ENCODE measurements at regions not wholly inside any gene's neighbourhood (a gene's known extent, or its start where the extent isn't known, plus 50 kb on each side); places are given as distances from the start of the nearest gene placed in this dataset.

GRCh38 chr3:34934660-34935059 is 704.7 kb upstream of the ARPP21 start:
- H3K4me3 ChIP-seq (ENCODE audit: low read depth, low read length) = no peak overlapping the region
- H3K36me3 ChIP-seq (ENCODE audit: insufficient read depth, low read length) = no peaks in the 10 kb centered on the region
- H3K4me1 ChIP-seq (ENCODE audit: control insufficient read depth, insufficient read depth, low read length, unreplicated experiment) = no peaks in the 10 kb centered on the region
- no peak overlapping the region for H2AFZ ChIP-seq (ENCODE audit: low read length, unreplicated experiment)
- no peaks in the 10 kb centered on the region for H3K79me2 ChIP-seq (ENCODE audit: control insufficient read depth, insufficient read depth, low read length, unreplicated experiment)
- H3K27ac ChIP-seq (ENCODE audit: low read depth, low read length) = no peak overlapping the region
- H3K27me3 ChIP-seq (ENCODE audit: insufficient read depth, low read length) = no peaks in the 10 kb centered on the region

DNA sequence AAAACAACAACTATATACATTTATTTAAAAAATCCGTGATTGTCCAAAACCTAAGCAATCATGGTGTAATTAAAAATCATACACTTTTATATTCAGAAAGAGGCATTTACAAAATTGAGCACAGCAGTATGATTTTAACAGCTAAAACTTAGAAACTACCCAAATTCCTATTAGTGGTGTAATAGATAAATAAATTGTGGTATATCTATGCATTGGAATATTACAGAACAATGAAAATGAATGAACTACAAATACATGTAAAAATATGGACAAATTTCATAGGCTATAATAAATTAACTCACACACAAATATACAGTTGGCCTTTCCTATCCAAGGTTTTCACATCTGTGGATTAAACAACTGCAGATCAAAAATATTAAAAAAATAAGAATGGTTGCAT is 700.5 kb upstream of the ARPP21 start:
- Histone ChIP-seq H3K4me3 (ENCODE audit: low read depth, low read length) (no peak overlapping the region), H2AFZ (ENCODE audit: low read length, unreplicated experiment) (no peak overlapping the region), H3K36me3 (ENCODE audit: insufficient read depth, low read length) (no peaks in the 10 kb centered on the region), H3K27ac (ENCODE audit: low read depth, low read length) (no peak overlapping the region), H3K4me1 (ENCODE audit: control insufficient read depth, insufficient read depth, low read length, unreplicated experiment) (no peaks in the 10 kb centered on the region), H3K27me3 (ENCODE audit: insufficient read depth, low read length) (no peaks in the 10 kb centered on the region), H3K79me2 (ENCODE audit: control insufficient read depth, insufficient read depth, low read length, unreplicated experiment) (no peaks in the 10 kb centered on the region)

DNA sequence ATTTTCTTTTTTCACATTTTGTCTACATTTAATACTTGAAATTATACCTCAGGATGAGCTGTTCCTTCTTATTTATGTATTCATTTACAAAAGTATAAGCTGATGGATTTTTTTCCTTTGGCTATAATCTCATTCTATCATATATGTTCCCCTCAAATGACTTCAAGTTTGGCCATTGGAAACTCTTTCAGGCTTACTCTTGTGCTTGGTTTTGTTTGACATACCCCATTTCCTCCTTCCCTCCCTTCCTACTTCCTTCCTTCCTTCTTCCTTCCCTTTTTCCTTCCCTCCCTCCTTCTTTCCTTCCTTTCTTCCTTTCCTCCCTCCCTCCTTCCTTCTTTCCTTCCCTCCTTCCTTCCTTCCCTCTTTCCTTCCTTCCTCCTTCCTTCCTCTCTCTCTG is 697.1 kb upstream of the ARPP21 start:
- Histone ChIP-seq H2AFZ (ENCODE audit: low read length, unreplicated experiment) (no peak overlapping the region), H3K27ac (ENCODE audit: low read depth, low read length) (no peak overlapping the region), H3K4me1 (ENCODE audit: control insufficient read depth, insufficient read depth, low read length, unreplicated experiment) (no peaks in the 10 kb centered on the region), H3K36me3 (ENCODE audit: insufficient read depth, low read length) (no peaks in the 10 kb centered on the region), H3K4me3 (ENCODE audit: low read depth, low read length) (no peak overlapping the region), H3K27me3 (ENCODE audit: insufficient read depth, low read length) (no peaks in the 10 kb centered on the region), H3K79me2 (ENCODE audit: control insufficient read depth, insufficient read depth, low read length, unreplicated experiment) (no peaks in the 10 kb centered on the region)

GRCh38 chr3:34947834-34948233 is 691.5 kb upstream of the ARPP21 start:
- no peaks in the 10 kb centered on the region for H3K79me2 ChIP-seq (ENCODE audit: control insufficient read depth, insufficient read depth, low read length, unreplicated experiment)
- no peaks in the 10 kb centered on the region for H3K4me1 ChIP-seq (ENCODE audit: control insufficient read depth, insufficient read depth, low read length, unreplicated experiment)
- no peaks in the 10 kb centered on the region for H3K27me3 ChIP-seq (ENCODE audit: insufficient read depth, low read length)
- H2AFZ ChIP-seq (ENCODE audit: low read length, unreplicated experiment) = no peak overlapping the region
- no peak overlapping the region for H3K4me3 ChIP-seq (ENCODE audit: low read depth, low read length)
- H3K27ac ChIP-seq (ENCODE audit: low read depth, low read length) = no peak overlapping the region
- H3K36me3 ChIP-seq (ENCODE audit: insufficient read depth, low read length) = no peaks in the 10 kb centered on the region

- no peak overlapping the region for H3K4me3 ChIP-seq (ENCODE audit: low read depth, low read length)
- H3K27ac ChIP-seq (ENCODE audit: low read depth, low read length) = no peak overlapping the region
- H3K4me1 ChIP-seq (ENCODE audit: control insufficient read depth, insufficient read depth, low read length, unreplicated experiment) = no peaks in the 10 kb centered on the region
- no peaks in the 10 kb centered on the region for H3K79me2 ChIP-seq (ENCODE audit: control insufficient read depth, insufficient read depth, low read length, unreplicated experiment)
- H3K27me3 ChIP-seq (ENCODE audit: insufficient read depth, low read length) = no peaks in the 10 kb centered on the region
- H3K36me3 ChIP-seq (ENCODE audit: insufficient read depth, low read length) = no peaks in the 10 kb centered on the region
- no peak overlapping the region for H2AFZ ChIP-seq (ENCODE audit: low read length, unreplicated experiment)
Observed at GRCh38 chr3:34948517-34948916, 690.8 kb upstream of the ARPP21 start.

DNA sequence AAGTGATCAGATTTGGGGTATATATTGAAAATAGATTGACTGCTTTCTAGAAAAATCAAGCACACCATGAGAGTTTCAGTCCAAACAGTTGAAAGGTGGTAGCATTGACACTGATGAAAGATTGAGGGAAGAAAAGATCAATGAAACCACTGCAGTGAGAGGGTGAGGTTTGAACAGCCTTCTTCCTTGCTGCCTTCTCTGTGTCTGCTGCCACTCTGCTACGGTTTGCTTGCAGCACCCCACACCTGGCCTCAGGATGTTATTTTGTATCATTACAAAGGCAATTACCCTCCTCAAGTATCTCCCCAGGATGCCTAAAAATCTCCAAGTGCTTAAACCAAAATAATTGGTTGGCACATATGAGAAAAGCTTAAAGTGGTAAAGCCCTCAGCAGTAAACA is 683.6 kb upstream of the ARPP21 start:
- Histone ChIP-seq H3K36me3 (ENCODE audit: insufficient read depth, low read length) (no peaks in the 10 kb centered on the region), H3K79me2 (ENCODE audit: control insufficient read depth, insufficient read depth, low read length, unreplicated experiment) (no peaks in the 10 kb centered on the region), H3K4me3 (ENCODE audit: low read depth, low read length) (no peak overlapping the region), H2AFZ (ENCODE audit: low read length, unreplicated experiment) (no peak overlapping the region), H3K27me3 (ENCODE audit: insufficient read depth, low read length) (no peaks in the 10 kb centered on the region), H3K4me1 (ENCODE audit: control insufficient read depth, insufficient read depth, low read length, unreplicated experiment) (no peaks in the 10 kb centered on the region), H3K27ac (ENCODE audit: low read depth, low read length) (no peak overlapping the region)

DNA sequence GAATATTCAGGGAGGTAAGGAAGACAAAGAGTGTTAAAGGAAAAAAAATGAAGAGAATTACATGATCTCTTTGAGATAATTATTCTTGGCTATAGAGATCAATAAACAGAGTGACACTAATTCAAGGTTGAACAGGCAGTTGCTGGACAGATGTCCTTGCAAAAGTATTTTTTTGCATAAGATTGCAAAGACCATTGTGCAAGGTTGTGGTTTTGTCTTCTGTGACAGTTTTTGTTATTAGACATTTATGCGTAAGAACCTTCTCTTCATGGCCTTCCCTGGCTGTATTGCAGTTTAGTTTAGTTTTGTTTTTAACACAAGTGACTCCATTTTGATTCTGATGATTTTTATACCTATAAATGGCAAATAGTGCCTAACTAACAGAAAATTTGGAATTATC is 682.8 kb upstream of the ARPP21 start:
- H2AFZ ChIP-seq (ENCODE audit: low read length, unreplicated experiment) = no peak overlapping the region
- H3K36me3 ChIP-seq (ENCODE audit: insufficient read depth, low read length) = no peaks in the 10 kb centered on the region
- H3K79me2 ChIP-seq (ENCODE audit: control insufficient read depth, insufficient read depth, low read length, unreplicated experiment) = no peaks in the 10 kb centered on the region
- no peak overlapping the region for H3K4me3 ChIP-seq (ENCODE audit: low read depth, low read length)
- H3K27ac ChIP-seq (ENCODE audit: low read depth, low read length) = no peak overlapping the region
- no peaks in the 10 kb centered on the region for H3K4me1 ChIP-seq (ENCODE audit: control insufficient read depth, insufficient read depth, low read length, unreplicated experiment)
- H3K27me3 ChIP-seq (ENCODE audit: insufficient read depth, low read length) = no peaks in the 10 kb centered on the region

DNA sequence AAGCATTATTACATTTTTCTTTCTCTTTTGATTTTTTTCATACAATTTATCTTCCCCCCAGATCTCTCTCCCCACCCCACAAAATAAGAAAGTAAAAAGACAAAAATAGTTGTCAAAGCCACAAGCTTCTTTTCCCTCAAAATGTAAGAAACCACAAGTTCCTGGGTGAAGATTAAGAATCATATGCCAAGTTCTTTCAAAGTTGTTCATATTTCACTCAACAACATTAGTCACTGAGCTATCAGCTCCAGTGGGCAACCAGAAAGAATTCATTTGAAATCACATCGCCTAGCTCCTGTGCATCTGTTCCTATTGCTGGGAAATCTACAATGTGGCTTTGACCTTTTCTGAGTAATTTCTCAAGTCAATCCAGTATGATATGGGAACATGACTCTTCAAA is 681.6 kb upstream of the ARPP21 start:
- Histone ChIP-seq H3K4me3 (ENCODE audit: low read depth, low read length) (no peak overlapping the region), H3K27me3 (ENCODE audit: insufficient read depth, low read length) (no peaks in the 10 kb centered on the region), H3K27ac (ENCODE audit: low read depth, low read length) (no peak overlapping the region), H3K79me2 (ENCODE audit: control insufficient read depth, insufficient read depth, low read length, unreplicated experiment) (no peaks in the 10 kb centered on the region), H3K4me1 (ENCODE audit: control insufficient read depth, insufficient read depth, low read length, unreplicated experiment) (no peaks in the 10 kb centered on the region), H2AFZ (ENCODE audit: low read length, unreplicated experiment) (no peak overlapping the region), H3K36me3 (ENCODE audit: insufficient read depth, low read length) (no peaks in the 10 kb centered on the region)

- Histone ChIP-seq H3K79me2 (ENCODE audit: control insufficient read depth, insufficient read depth, low read length, unreplicated experiment) (no peaks in the 10 kb centered on the region), H3K36me3 (ENCODE audit: insufficient read depth, low read length) (no peaks in the 10 kb centered on the region), H3K27ac (ENCODE audit: low read depth, low read length) (no peak overlapping the region), H3K27me3 (ENCODE audit: insufficient read depth, low read length) (no peaks in the 10 kb centered on the region), H3K4me1 (ENCODE audit: control insufficient read depth, insufficient read depth, low read length, unreplicated experiment) (no peaks in the 10 kb centered on the region), H3K4me3 (ENCODE audit: low read depth, low read length) (no peak overlapping the region), H2AFZ (ENCODE audit: low read length, unreplicated experiment) (no peak overlapping the region)
Observed at GRCh38 chr3:34969513-34969912, 669.8 kb upstream of the ARPP21 start.

DNA sequence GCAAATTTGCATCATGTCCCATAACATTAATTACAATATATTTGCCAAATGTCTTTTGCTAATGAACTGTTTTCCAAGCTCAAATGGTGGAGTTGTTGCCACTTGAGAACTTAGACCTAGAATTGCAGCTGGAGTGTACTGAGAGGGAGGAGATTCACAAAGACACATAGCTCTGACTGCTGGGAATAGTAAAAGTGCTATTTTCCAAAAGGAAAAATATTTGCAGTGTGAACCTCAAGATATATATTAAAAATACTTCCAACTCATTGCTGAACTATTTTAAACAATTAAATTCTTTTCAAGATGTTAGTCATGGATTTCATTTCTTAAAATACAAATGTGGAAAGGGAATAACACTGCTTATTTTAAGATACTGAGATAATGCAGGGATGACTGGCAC is 666.8 kb upstream of the ARPP21 start:
- Histone ChIP-seq H3K36me3 (ENCODE audit: insufficient read depth, low read length) (no peaks in the 10 kb centered on the region), H3K27me3 (ENCODE audit: insufficient read depth, low read length) (no peaks in the 10 kb centered on the region), H3K27ac (ENCODE audit: low read depth, low read length) (no peak overlapping the region), H3K4me1 (ENCODE audit: control insufficient read depth, insufficient read depth, low read length, unreplicated experiment) (no peaks in the 10 kb centered on the region), H2AFZ (ENCODE audit: low read length, unreplicated experiment) (no peak overlapping the region), H3K79me2 (ENCODE audit: control insufficient read depth, insufficient read depth, low read length, unreplicated experiment) (no peaks in the 10 kb centered on the region), H3K4me3 (ENCODE audit: low read depth, low read length) (no peak overlapping the region)

- Histone ChIP-seq H3K4me3 (ENCODE audit: low read depth, low read length) (no peak overlapping the region), H3K4me1 (ENCODE audit: control insufficient read depth, insufficient read depth, low read length, unreplicated experiment) (no peaks in the 10 kb centered on the region), H3K27me3 (ENCODE audit: insufficient read depth, low read length) (no peaks in the 10 kb centered on the region), H3K27ac (ENCODE audit: low read depth, low read length) (no peak overlapping the region), H3K79me2 (ENCODE audit: control insufficient read depth, insufficient read depth, low read length, unreplicated experiment) (no peaks in the 10 kb centered on the region), H3K36me3 (ENCODE audit: insufficient read depth, low read length) (no peaks in the 10 kb centered on the region), H2AFZ (ENCODE audit: low read length, unreplicated experiment) (no peak overlapping the region)
Observed at GRCh38 chr3:34973586-34973985, 665.7 kb upstream of the ARPP21 start.

- Histone ChIP-seq H3K27me3 (ENCODE audit: insufficient read depth, low read length) (no peaks in the 10 kb centered on the region), H2AFZ (ENCODE audit: low read length, unreplicated experiment) (no peak overlapping the region), H3K27ac (ENCODE audit: low read depth, low read length) (no peak overlapping the region), H3K79me2 (ENCODE audit: control insufficient read depth, insufficient read depth, low read length, unreplicated experiment) (no peaks in the 10 kb centered on the region), H3K4me1 (ENCODE audit: control insufficient read depth, insufficient read depth, low read length, unreplicated experiment) (no peaks in the 10 kb centered on the region), H3K36me3 (ENCODE audit: insufficient read depth, low read length) (no peaks in the 10 kb centered on the region), H3K4me3 (ENCODE audit: low read depth, low read length) (no peak overlapping the region)
Observed at GRCh38 chr3:34983631-34984030, 655.7 kb upstream of the ARPP21 start.
